Endothelial cell of umbilical vein (primary cell): ENCODE measurements at regions not wholly inside any gene's neighbourhood (a gene's known extent, or its start where the extent isn't known, plus 50 kb on each side); places are given as distances from the start of the nearest gene placed in this dataset.

Experiments
- BruUV-seq: library from RNA; stranded (reverse); fragments of 400-500 nt; replicated peaks from 2 replicates; lab custom pipeline; 2021; lab: Mats Ljungman, UMichigan
- CTCF ChIA-PET: fragments of 300-600, 350-600 bp; sonication (Branson Sonifier 250); formaldehyde crosslinking; loops from one replicate; lab custom pipeline; 2021; ENCODE audit warnings: antibody characterized with exemption, inconsistent platforms; lab: Charles Lee
- POLR2A ChIA-PET: fragments of 300-600, 350-600 bp; sonication (Branson Sonifier 250); formaldehyde crosslinking; loops from one replicate; lab custom pipeline; 2021; ENCODE audit warnings: antibody characterized with exemption, inconsistent platforms; lab: Charles Lee
- DNase-seq: peaks from one replicate; pipeline ENCODE4 v3.0.0-alpha.2; 2011; ENCODE audit warnings: low read depth, low spot score
- FAIRE-seq: peaks from 2 replicates; lab custom pipeline; 2011; peaks lifted over from hg19 to GRCh38; lab: Jason Lieb, UNC
- H2AFZ ChIP-seq: 2 replicates; pipeline ENCODE4 v1.6.0; 2012; ENCODE audit warnings: low read depth, low read length, control low read depth, inconsistent platforms
- H3K27ac ChIP-seq: 2 replicates; pipeline ENCODE4 v1.5.1; 2011; ENCODE audit warnings: low read depth, mild to moderate bottlenecking, control low read depth, low read length, moderate library complexity; ENCODE audit not compliant: insufficient read depth
- H3K27me3 ChIP-seq, 2 experiments: 2 replicates each; pipeline versions ENCODE4 v1.6.0 to v1.6.1; 2011; ENCODE audit warnings: low read length in 2 of 2, mixed read lengths in 1 of 2; ENCODE audit not compliant: control insufficient read depth in 2 of 2, insufficient read depth in 2 of 2
- H3K36me3 ChIP-seq, 2 experiments: 2 replicates in 1 of 2; 3 replicates in 1 of 2; pipeline ENCODE4 v1.5.1; 2011; ENCODE audit warnings: low read length in 2 of 2, mild to moderate bottlenecking in 1 of 2, moderate library complexity in 1 of 2; ENCODE audit not compliant: control insufficient read depth in 2 of 2, insufficient read depth in 2 of 2; ENCODE audit errors: extremely low read depth in 1 of 2
- H3K4me1 ChIP-seq: 3 replicates; pipeline ENCODE4 v1.5.1; 2011; ENCODE audit warnings: mild to moderate bottlenecking, low read length; ENCODE audit not compliant: control insufficient read depth, insufficient read depth; ENCODE audit errors: extremely low read depth
- H3K4me2 ChIP-seq: 2 replicates; pipeline ENCODE4 v1.6.1; 2011; ENCODE audit warnings: low read length, control low read depth, mixed read lengths; ENCODE audit not compliant: insufficient read depth
- H3K4me3 ChIP-seq, 3 experiments: fragments of 200-600 bp in 1 of 3; sonication (generic), shearing (Covaris generic) in 1 of 3; replicated peaks in 1 of 3; 2 replicates each; pipeline ENCODE4 v1.5.1; 2011 to 2016; ENCODE audit warnings: control low read depth in 3 of 3, low read length in 3 of 3, mild to moderate bottlenecking in 2 of 3, inconsistent platforms in 1 of 3, low read depth in 1 of 3, moderate library complexity in 1 of 3; ENCODE audit not compliant: insufficient read depth in 1 of 3
- H3K79me2 ChIP-seq: 2 replicates; pipeline ENCODE4 v1.6.0; 2012; ENCODE audit warnings: low read length, inconsistent platforms; ENCODE audit not compliant: control insufficient read depth, insufficient read depth
- H3K9ac ChIP-seq: replicated peaks from 2 replicates; pipeline ENCODE3; 2011; ENCODE audit warnings: low read length, control low read depth; ENCODE audit not compliant: insufficient read depth; ENCODE audit errors: extremely low read depth
- H3K9me1 ChIP-seq: replicated peaks from 3 replicates; pipeline ENCODE4 v1.6.0; 2011; ENCODE audit warnings: mild to moderate bottlenecking, low read length; ENCODE audit not compliant: control insufficient read depth, insufficient read depth; ENCODE audit errors: extremely low read depth
- H3K9me3 ChIP-seq: replicated peaks from 2 replicates; pipeline ENCODE4 v1.5.1; 2012; ENCODE audit warnings: low read length, inconsistent platforms; ENCODE audit not compliant: control insufficient read depth, insufficient read depth
- H4K20me1 ChIP-seq: replicated peaks from 2 replicates; pipeline ENCODE3; 2011; ENCODE audit warnings: mild to moderate bottlenecking, low read length; ENCODE audit not compliant: control insufficient read depth, insufficient read depth; ENCODE audit errors: extremely low read depth
- EZH2 ChIP-seq: IDR thresholded peaks from 2 replicates; pipeline ENCODE4 v1.6.1; 2012; ENCODE audit warnings: borderline replicate concordance, low read depth, mild to moderate bottlenecking, moderate library complexity, low read length, inconsistent platforms; ENCODE audit not compliant: severe bottlenecking
- FOS ChIP-seq: IDR thresholded peaks from 2 replicates; pipeline ENCODE4 v1.6.1; 2011; ENCODE audit warnings: mild to moderate bottlenecking, low read length, moderate library complexity, borderline replicate concordance; ENCODE audit not compliant: insufficient read depth
- GATA2 ChIP-seq: IDR thresholded peaks from 2 replicates; pipeline ENCODE4 v1.7.0; 2011; ENCODE audit warnings: low read depth, mild to moderate bottlenecking, moderate library complexity, mixed read lengths, low read length; ENCODE audit not compliant: insufficient read length, insufficient read depth
- JUN ChIP-seq: IDR thresholded peaks from 2 replicates; pipeline ENCODE4 v1.6.1; 2011; ENCODE audit warnings: borderline replicate concordance, low read depth; ENCODE audit not compliant: insufficient read length, insufficient read depth
- POLR2A ChIP-seq: IDR thresholded peaks from 2 replicates; pipeline ENCODE4 v1.6.1; 2012; ENCODE audit warnings: low read depth, mild to moderate bottlenecking, control low read depth, low read length
- POLR2AphosphoS5 ChIP-seq: IDR thresholded peaks from 2 replicates; pipeline ENCODE4 v1.6.1; 2012; ENCODE audit warnings: low read depth, mild to moderate bottlenecking, control low read depth, low read length, moderate library complexity; ENCODE audit not compliant: insufficient read depth
- dilution Hi-C: fragments of 300-500 bp; cut with MboI; formaldehyde crosslinking; loops from one replicate; pipeline ENCODE4 v1.15.0; 2019; ENCODE audit warnings: low sequenced_read_pairs; ENCODE audit not compliant: extremely low pct_ligation_motif_present
- intact Hi-C: fragments of 100-400 bp; cut with micrococcal nuclease; formaldehyde crosslinking; loops from one replicate; pipeline ENCODE4 v1.10.0; 2022
- TF ChIP-seq, protein P1 (sequence below): IDR thresholded peaks from 2 replicates; pipeline ENCODE4 v1.6.1; 2011; ENCODE audit not compliant: insufficient read depth, insufficient read length
- TF ChIP-seq, protein P2 (sequence below), 2 donors: IDR thresholded peaks; 1 replicate in 1 of 2; 2 replicates in 1 of 2; pipeline ENCODE4 v1.5.1; 2011; ENCODE audit warnings: low read length in 2 of 2, mild to moderate bottlenecking in 2 of 2, moderate library complexity in 2 of 2, control low read depth in 1 of 2, inconsistent platforms in 1 of 2, low read depth in 1 of 2; ENCODE audit not compliant: insufficient read depth in 1 of 2; ENCODE audit errors: extremely low read depth in 1 of 2

DNA sequence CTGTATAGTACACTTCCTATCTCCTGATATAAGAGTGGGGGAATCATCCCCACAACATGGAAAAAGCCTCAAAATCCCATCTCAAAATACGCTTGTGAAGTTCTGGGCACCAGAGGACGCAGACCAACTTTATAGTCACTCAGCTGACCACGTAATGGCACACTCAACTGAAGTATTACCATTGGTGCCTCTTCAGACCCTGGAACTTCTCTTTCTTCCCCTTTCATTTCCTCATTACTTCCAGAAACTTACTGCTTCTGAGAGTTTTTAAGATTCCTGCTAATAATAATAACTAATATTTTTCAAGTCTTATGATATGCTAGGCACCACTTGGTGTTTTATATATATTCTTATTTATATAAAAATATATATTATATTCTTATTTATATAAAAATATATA, 202.6 kb downstream of the PTPRC start:
- H3K4me1 ChIP-seq: no peaks in the 10 kb centered on the region
- no peaks in the 10 kb centered on the region for H3K9me3 ChIP-seq
- no TSS peak for BruUV-seq
- FAIRE-seq (no peak), DNase-seq (no peak)
- peaks cover 0 to 5% of the 10 kb centered on the region in 2 experiments for H3K36me3 ChIP-seq
- intact Hi-C loops (no loop called here), dilution Hi-C loops (no loop called here)
- H4K20me1 ChIP-seq: no peaks in the 10 kb centered on the region
- H3K9me1 ChIP-seq: peaks cover 2% of the 10 kb centered on the region
- no peaks in the 10 kb centered on the region for H3K79me2 ChIP-seq
- no peak overlapping the region for H3K4me3 ChIP-seq
- H3K9ac ChIP-seq: no peak overlapping the region
- H3K27ac ChIP-seq: no peak overlapping the region
- no peak for TF ChIP-seq FOS
- no peak for TF ChIP-seq GATA2
- TF ChIP-seq, protein P1, sequence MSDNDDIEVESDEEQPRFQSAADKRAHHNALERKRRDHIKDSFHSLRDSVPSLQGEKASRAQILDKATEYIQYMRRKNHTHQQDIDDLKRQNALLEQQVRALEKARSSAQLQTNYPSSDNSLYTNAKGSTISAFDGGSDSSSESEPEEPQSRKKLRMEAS: no peak
- no peak for TF ChIP-seq POLR2AphosphoS5
- no peak for TF ChIP-seq EZH2
- no peak for TF ChIP-seq POLR2A
- TF ChIP-seq, protein P2, sequence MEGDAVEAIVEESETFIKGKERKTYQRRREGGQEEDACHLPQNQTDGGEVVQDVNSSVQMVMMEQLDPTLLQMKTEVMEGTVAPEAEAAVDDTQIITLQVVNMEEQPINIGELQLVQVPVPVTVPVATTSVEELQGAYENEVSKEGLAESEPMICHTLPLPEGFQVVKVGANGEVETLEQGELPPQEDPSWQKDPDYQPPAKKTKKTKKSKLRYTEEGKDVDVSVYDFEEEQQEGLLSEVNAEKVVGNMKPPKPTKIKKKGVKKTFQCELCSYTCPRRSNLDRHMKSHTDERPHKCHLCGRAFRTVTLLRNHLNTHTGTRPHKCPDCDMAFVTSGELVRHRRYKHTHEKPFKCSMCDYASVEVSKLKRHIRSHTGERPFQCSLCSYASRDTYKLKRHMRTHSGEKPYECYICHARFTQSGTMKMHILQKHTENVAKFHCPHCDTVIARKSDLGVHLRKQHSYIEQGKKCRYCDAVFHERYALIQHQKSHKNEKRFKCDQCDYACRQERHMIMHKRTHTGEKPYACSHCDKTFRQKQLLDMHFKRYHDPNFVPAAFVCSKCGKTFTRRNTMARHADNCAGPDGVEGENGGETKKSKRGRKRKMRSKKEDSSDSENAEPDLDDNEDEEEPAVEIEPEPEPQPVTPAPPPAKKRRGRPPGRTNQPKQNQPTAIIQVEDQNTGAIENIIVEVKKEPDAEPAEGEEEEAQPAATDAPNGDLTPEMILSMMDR (IDR thresholded peaks at IDR 0.05; ENCODE audit: extremely low read depth in 1 of 2, insufficient read depth in 1 of 2, low read depth in 1 of 2, low read length in 2 of 2): no peak
- TF ChIP-seq JUN: no peak
- no peaks in the 10 kb centered on the region for H3K27me3 ChIP-seq
- no peak overlapping the region for H2AFZ ChIP-seq
- H3K4me2 ChIP-seq: no peak overlapping the region
- POLR2A ChIA-PET: no interaction called here
- CTCF ChIA-PET: no interaction called here
